Upper lobe of left lung (tissue), 6 donors: ENCODE measurements at regions not wholly inside any gene's neighbourhood (a gene's known extent, or its start where the extent isn't known, plus 50 kb on each side); places are given as distances from the start of the nearest gene placed in this dataset.

Source experiments
- ATAC-seq, 2 donors: fragments of 200-7000 bp; cut with Tn5 transposase; one replicate each; pipeline ENCODE4 v1.9.1; 2022; ENCODE audit warnings: mild to moderate bottlenecking in 2 of 2, moderate library complexity in 2 of 2; ENCODE audit not compliant: low FRiP score in 2 of 2
- DNase-seq, 2 donors: peaks; one replicate each; pipeline ENCODE4 v3.0.0-alpha.2; 2019 to 2020
- H3K27ac ChIP-seq, 4 donors: fragments of 200-600 bp; sonication (generic); one replicate each; pipeline ENCODE4 v1.5.1; 2016 to 2019
- H3K27me3 ChIP-seq, 4 donors: fragments of 200-600 bp; sonication (generic); one replicate each; pipeline ENCODE4 v1.5.1; 2017 to 2019
- H3K36me3 ChIP-seq, 4 donors: fragments of 200-600 bp; sonication (generic); one replicate each; pipeline ENCODE4 v1.5.1; 2016 to 2019
- H3K4me1 ChIP-seq, 4 donors: fragments of 200-600 bp; sonication (generic); one replicate each; pipeline ENCODE4 v1.5.1; 2018 to 2019
- H3K4me3 ChIP-seq, 4 donors: fragments of 200-600 bp; sonication (generic); one replicate each; pipeline ENCODE4 v1.5.1; 2017 to 2019; ENCODE audit warnings: mild to moderate bottlenecking in 2 of 4, moderate library complexity in 1 of 4
- H3K9me3 ChIP-seq, 4 donors: fragments of 200-600 bp; sonication (generic); one replicate each; pipeline ENCODE4 v1.5.1; 2018 to 2019
- EP300 ChIP-seq, 4 donors: sonication (generic); formaldehyde crosslinking; IDR thresholded peaks; one replicate each; pipeline ENCODE4 v1.5.1; 2017; ENCODE audit warnings: antibody characterized with exemption in 4 of 4, control low read depth in 2 of 4
- POLR2A ChIP-seq, 4 donors: fragments of 450-650 bp; IDR thresholded peaks; one replicate each; pipeline ENCODE4 v1.5.1; 2016 to 2017; ENCODE audit warnings: antibody characterized with exemption in 4 of 4, mild to moderate bottlenecking in 2 of 4
- POLR2AphosphoS5 ChIP-seq, 2 donors: sonication (generic); formaldehyde crosslinking; IDR thresholded peaks; one replicate each; pipeline ENCODE4 v1.5.1; 2017; ENCODE audit warnings: antibody characterized with exemption in 2 of 2
- WGBS, 2 donors: methylation state at CpG; one replicate each; pipeline ENCODE4 v1.1.5; 2017 to 2018; 5-methylcytosine and 5-hydroxymethylcytosine counted together
- TF ChIP-seq, protein P1 (sequence below), 6 experiments: fragments of 450-650 bp in 4 of 6; fragments of 200-600 bp in 2 of 6; sonication (generic) in 2 of 6; IDR thresholded peaks; one replicate each; pipeline ENCODE4 v1.5.1; 2016 to 2019; ENCODE audit warnings: antibody characterized with exemption in 6 of 6
- donor health status: DM: no; HTN: no; CAD: no; lungs with moderate emphysema.
- donor health status: DM: no; HTN: yes; CAD: no; lungs with severe emphysema.

GRCh38 chr6:97914912-97915311 lies 631.9 kb upstream of the MMS22L start:
- Histone ChIP-seq H3K27ac (no peak overlapping the region), H3K9me3 (no peaks in the 10 kb centered on the region), H3K27me3 (no peaks in the 10 kb centered on the region), H3K4me1 (no peaks in the 10 kb centered on the region), H3K36me3 (no peaks in the 10 kb centered on the region), H3K4me3 (no peak overlapping the region)
- 71 to 84% methylated on average over 5 of the region's 5 CpGs for WGBS, 2 donors
- TF ChIP-seq POLR2A (IDR thresholded peaks at IDR 0.05) (no peak), POLR2AphosphoS5 (IDR thresholded peaks at IDR 0.05) (no peak), EP300 (IDR thresholded peaks at IDR 0.05) (no peak)
- no peak for ATAC-seq
- DNase-seq, result no peak

GRCh38 chr6:97915537-97915936 lies 632.5 kb upstream of the MMS22L start:
- Histone ChIP-seq H3K27me3 (no peaks in the 10 kb centered on the region), H3K4me1 (no peaks in the 10 kb centered on the region), H3K4me3 (no peak overlapping the region), H3K9me3 (no peaks in the 10 kb centered on the region), H3K27ac (no peak overlapping the region), H3K36me3 (no peaks in the 10 kb centered on the region)
- ATAC-seq (no peak), DNase-seq (no peak)
- TF ChIP-seq EP300 (IDR thresholded peaks at IDR 0.05) (no peak), POLR2A (IDR thresholded peaks at IDR 0.05) (no peak), POLR2AphosphoS5 (IDR thresholded peaks at IDR 0.05) (no peak)
- TF ChIP-seq, protein P1, sequence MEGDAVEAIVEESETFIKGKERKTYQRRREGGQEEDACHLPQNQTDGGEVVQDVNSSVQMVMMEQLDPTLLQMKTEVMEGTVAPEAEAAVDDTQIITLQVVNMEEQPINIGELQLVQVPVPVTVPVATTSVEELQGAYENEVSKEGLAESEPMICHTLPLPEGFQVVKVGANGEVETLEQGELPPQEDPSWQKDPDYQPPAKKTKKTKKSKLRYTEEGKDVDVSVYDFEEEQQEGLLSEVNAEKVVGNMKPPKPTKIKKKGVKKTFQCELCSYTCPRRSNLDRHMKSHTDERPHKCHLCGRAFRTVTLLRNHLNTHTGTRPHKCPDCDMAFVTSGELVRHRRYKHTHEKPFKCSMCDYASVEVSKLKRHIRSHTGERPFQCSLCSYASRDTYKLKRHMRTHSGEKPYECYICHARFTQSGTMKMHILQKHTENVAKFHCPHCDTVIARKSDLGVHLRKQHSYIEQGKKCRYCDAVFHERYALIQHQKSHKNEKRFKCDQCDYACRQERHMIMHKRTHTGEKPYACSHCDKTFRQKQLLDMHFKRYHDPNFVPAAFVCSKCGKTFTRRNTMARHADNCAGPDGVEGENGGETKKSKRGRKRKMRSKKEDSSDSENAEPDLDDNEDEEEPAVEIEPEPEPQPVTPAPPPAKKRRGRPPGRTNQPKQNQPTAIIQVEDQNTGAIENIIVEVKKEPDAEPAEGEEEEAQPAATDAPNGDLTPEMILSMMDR (IDR thresholded peaks at IDR 0.05), result no peak
- 49 to 52% methylated on average over 2 of the region's 2 CpGs for WGBS, 2 donors

- DNase-seq (no peak), ATAC-seq (no peak)
- no peaks in the 10 kb centered on the region for H3K27me3 ChIP-seq
- H3K4me3 ChIP-seq, result no peak overlapping the region
- TF ChIP-seq EP300 (IDR thresholded peaks at IDR 0.05) (no peak), POLR2A (IDR thresholded peaks at IDR 0.05) (no peak), POLR2AphosphoS5 (IDR thresholded peaks at IDR 0.05) (no peak)
- no peaks in the 10 kb centered on the region for H3K9me3 ChIP-seq
- H3K27ac ChIP-seq, result no peak overlapping the region
- WGBS, 2 donors, result 93 to 95% methylated on average over 1 of the region's 1 CpG
- H3K4me1 ChIP-seq, result no peaks in the 10 kb centered on the region
- no peaks in the 10 kb centered on the region for H3K36me3 ChIP-seq
Measured at GRCh38 chr6:97917369-97917768, 634.4 kb upstream of the MMS22L start.

DNA sequence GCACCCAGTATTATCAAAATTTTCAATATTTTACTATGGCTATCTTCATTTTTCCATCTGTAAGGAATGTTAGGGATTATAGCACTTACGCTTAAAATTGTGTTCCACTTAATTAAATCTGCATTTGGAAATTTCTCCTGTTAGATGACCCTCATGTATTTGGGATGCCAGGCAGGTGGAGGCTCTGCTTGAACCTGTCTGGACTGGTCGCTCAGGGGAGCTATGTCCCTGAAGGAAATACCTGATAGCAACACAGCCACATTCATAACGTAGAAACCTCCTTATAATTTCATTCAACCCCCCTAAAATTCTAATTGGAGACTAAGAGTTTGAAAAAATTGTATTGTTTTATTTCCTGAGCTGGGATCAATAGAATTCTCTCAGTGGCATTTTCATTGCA lies 636.0 kb upstream of the MMS22L start:
- Histone ChIP-seq H3K4me3 (no peak overlapping the region), H3K27ac (no peak overlapping the region), H3K9me3 (no peaks in the 10 kb centered on the region), H3K27me3 (no peaks in the 10 kb centered on the region), H3K36me3 (no peaks in the 10 kb centered on the region), H3K4me1 (no peaks in the 10 kb centered on the region)
- no peak for ATAC-seq
- DNase-seq, result no peak
- WGBS, 2 donors, result 71 to 73% methylated on average over 3 of the region's 3 CpGs
- TF ChIP-seq EP300 (IDR thresholded peaks at IDR 0.05) (no peak), POLR2AphosphoS5 (IDR thresholded peaks at IDR 0.05) (no peak), POLR2A (IDR thresholded peaks at IDR 0.05) (no peak)
- TF ChIP-seq, protein P1 (IDR thresholded peaks at IDR 0.05), result no peak

- Histone ChIP-seq H3K36me3 (no peaks in the 10 kb centered on the region), H3K27ac (no peak overlapping the region), H3K4me1 (no peaks in the 10 kb centered on the region), H3K9me3 (no peaks in the 10 kb centered on the region), H3K27me3 (no peaks in the 10 kb centered on the region), H3K4me3 (no peak overlapping the region)
- no peak for TF ChIP-seq POLR2A (IDR thresholded peaks at IDR 0.05)
- no peak for TF ChIP-seq POLR2AphosphoS5 (IDR thresholded peaks at IDR 0.05)
- TF ChIP-seq, protein P1 (IDR thresholded peaks at IDR 0.05), result no peak
- no peak for TF ChIP-seq EP300 (IDR thresholded peaks at IDR 0.05)
- no peak for DNase-seq
- ATAC-seq, result no peak
Measured at GRCh38 chr6:97919631-97920030, 636.6 kb upstream of the MMS22L start.

DNA sequence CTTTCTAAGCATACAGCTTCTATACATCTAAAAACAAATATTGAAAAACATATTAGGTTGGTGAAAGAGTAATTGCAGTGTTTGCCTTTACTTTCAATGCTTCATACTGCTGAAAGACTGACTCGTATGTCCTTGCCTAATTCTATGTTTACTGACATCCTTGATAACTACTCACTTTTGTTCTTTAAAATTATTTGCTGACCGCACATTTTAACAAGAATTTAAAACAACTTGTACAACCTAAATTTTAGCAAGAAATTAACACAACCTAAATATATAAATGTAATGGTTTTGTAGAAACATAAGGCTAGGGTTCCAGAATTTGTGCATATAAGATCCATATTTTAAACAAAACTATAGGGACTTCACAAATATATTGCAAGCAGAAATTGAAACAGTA lies 640.2 kb upstream of the MMS22L start:
- H3K4me1 ChIP-seq, result no peaks in the 10 kb centered on the region
- WGBS, 2 donors, result 61 to 64% methylated on average over 2 of the region's 2 CpGs
- ATAC-seq (no peak), DNase-seq (no peak)
- no peaks in the 10 kb centered on the region for H3K9me3 ChIP-seq
- H3K4me3 ChIP-seq, result no peak overlapping the region
- H3K36me3 ChIP-seq, result no peaks in the 10 kb centered on the region
- TF ChIP-seq POLR2AphosphoS5 (IDR thresholded peaks at IDR 0.05) (no peak), EP300 (IDR thresholded peaks at IDR 0.05) (no peak), POLR2A (IDR thresholded peaks at IDR 0.05) (no peak)
- TF ChIP-seq, protein P1 (IDR thresholded peaks at IDR 0.05), result no peak
- no peak overlapping the region for H3K27ac ChIP-seq
- H3K27me3 ChIP-seq, result no peaks in the 10 kb centered on the region
